K562 (cell line): ENCODE measurements at regions not wholly inside any gene's neighbourhood (a gene's known extent, or its start where the extent isn't known, plus 50 kb on each side); places are given as distances from the start of the nearest gene placed in this dataset.

Source experiments
- ATAC-seq: fragments of 200-7000 bp; cut with Tn5 transposase; 3 replicates; pipeline ENCODE4 v1.9.1; 2020; ENCODE audit warnings: moderate library complexity
- BruUV-seq: library from RNA; stranded (reverse); fragments of 400-500 nt; replicated peaks from 2 replicates; lab custom pipeline; 2021; lab: Mats Ljungman, UMichigan
- CTCF ChIA-PET: fragments of 300-600 bp; formaldehyde crosslinking; extraction: SDS; loops from one replicate; lab custom pipeline; 2021; ENCODE audit warnings: low intra/inter-chr PET ratio; lab: Yijun Ruan, JAX
- POLR2A ChIA-PET: fragments of 300-600, 350-650 bp; sonication (Branson Sonifier 250); formaldehyde crosslinking; extraction: SDS; loops from one replicate; lab custom pipeline; 2021; ENCODE audit warnings: antibody characterized with exemption, inconsistent platforms; lab: Yijun Ruan, JAX
- DNase-seq, 4 experiments: peaks; one replicate each; pipeline versions ENCODE4 v3.0.0 to v3.0.0-alpha.2; 2011 to 2018; ENCODE audit warnings: low spot score in 3 of 4, mixed read lengths in 3 of 4; ENCODE audit errors: extremely low read depth in 1 of 4
- FAIRE-seq: peaks from 2 replicates; lab custom pipeline; 2011; peaks lifted over from hg19 to GRCh38; lab: Jason Lieb, UNC
- H2AFZ ChIP-seq: 2 replicates; pipeline ENCODE4 v1.6.0; 2011; ENCODE audit warnings: low read depth, low read length, control low read depth, inconsistent platforms
- H3K27ac ChIP-seq: fragments of 200-600 bp; 3 replicates; pipeline ENCODE4 v1.8.0; 2011; ENCODE audit warnings: low read depth, mild to moderate bottlenecking, control low read depth, inconsistent platforms, low read length, moderate library complexity, mixed read lengths; ENCODE audit errors: extremely low read depth
- H3K27me3 ChIP-seq, 2 experiments: fragments of 300-600 bp in 1 of 2; 2 replicates in 1 of 2; 3 replicates in 1 of 2; pipeline versions ENCODE4 v1.6.0 to v1.8.0; 2011; ENCODE audit warnings: inconsistent platforms in 2 of 2, low read length in 2 of 2, mild to moderate bottlenecking in 1 of 2, mixed read lengths in 1 of 2, moderate library complexity in 1 of 2; ENCODE audit not compliant: control insufficient read depth in 2 of 2, insufficient read depth in 2 of 2
- H3K36me3 ChIP-seq: fragments of 300-600 bp; 3 replicates; pipeline ENCODE4 v1.8.0; 2011; ENCODE audit warnings: mild to moderate bottlenecking, low read length, inconsistent platforms; ENCODE audit not compliant: control insufficient read depth, insufficient read depth
- H3K4me1 ChIP-seq, 2 experiments: fragments of 200-600 bp in 1 of 2; replicated peaks in 1 of 2; 2 replicates in 1 of 2; 3 replicates in 1 of 2; pipeline versions ENCODE4 v1.5.1 to v1.8.0; 2011; ENCODE audit warnings: inconsistent platforms in 2 of 2, low read length in 2 of 2, mild to moderate bottlenecking in 1 of 2, mixed read lengths in 1 of 2, moderate library complexity in 1 of 2; ENCODE audit not compliant: control insufficient read depth in 2 of 2, insufficient read depth in 2 of 2
- H3K4me2 ChIP-seq: 2 replicates; pipeline ENCODE4 v1.6.1; 2011; ENCODE audit warnings: low read length, control low read depth, inconsistent platforms, mixed read lengths; ENCODE audit not compliant: insufficient read depth
- H3K4me3 ChIP-seq: fragments of 200-600 bp; sonication (generic), shearing (Covaris generic); 2 replicates; pipeline ENCODE4 v1.5.1; 2016; ENCODE audit warnings: control low read depth, inconsistent platforms
- H3K79me2 ChIP-seq: fragments of 200-600 bp; 3 replicates; pipeline ENCODE4 v1.8.0; 2011; ENCODE audit warnings: low read length, inconsistent platforms; ENCODE audit not compliant: control insufficient read depth, insufficient read depth
- H3K9ac ChIP-seq, 2 experiments: 2 replicates each; pipeline versions ENCODE4 v1.6.0 to v1.6.1; 2011; ENCODE audit warnings: low read depth in 2 of 2, low read length in 2 of 2, control low read depth in 1 of 2, inconsistent platforms in 1 of 2, mild to moderate bottlenecking in 1 of 2, mixed read lengths in 1 of 2; ENCODE audit not compliant: insufficient read depth in 1 of 2
- H3K9me1 ChIP-seq: one replicate; pipeline ENCODE4 v1.6.0; 2011; ENCODE audit warnings: inconsistent platforms, mild to moderate bottlenecking, low read length, moderate library complexity; ENCODE audit not compliant: control insufficient read depth, insufficient read depth
- H3K9me3 ChIP-seq: replicated peaks from 2 replicates; pipeline ENCODE4 v1.5.1; 2011; ENCODE audit warnings: low read depth, low read length, inconsistent platforms; ENCODE audit not compliant: control insufficient read depth, insufficient read depth
- H4K20me1 ChIP-seq: replicated peaks from 2 replicates; pipeline ENCODE4 v1.6.1; 2011; ENCODE audit warnings: low read length, inconsistent platforms, mixed read lengths; ENCODE audit not compliant: control insufficient read depth, insufficient read depth
- CBFB ChIP-seq: sonication (generic); formaldehyde crosslinking; IDR thresholded peaks from 2 replicates; pipeline ENCODE4 v1.4.0; 2020; ENCODE audit warnings: mild to moderate bottlenecking, missing genetic modification reagents
- CEBPG ChIP-seq, 3 experiments: fragments of 200-800 bp in 1 of 3; sonication (Bioruptor generic) in 1 of 3; sonication (generic) in 1 of 3; formaldehyde crosslinking in 1 of 3; IDR thresholded peaks in 2 of 3; conservative IDR thresholded peaks in 1 of 3; 2 replicates each; pipeline versions ENCODE4 v1.6.1 to v1.8.0; 2016 to 2022; ENCODE audit warnings: missing compliant biosample characterization in 2 of 3, missing genetic modification characterization in 2 of 3, mild to moderate bottlenecking in 1 of 3, missing genetic modification reagents in 1 of 3
- CHD2 ChIP-seq: IDR thresholded peaks from 2 replicates; pipeline ENCODE4 v1.6.1; 2011; ENCODE audit warnings: low read depth, low read length
- FIP1L1 ChIP-seq: fragments of 200-400 bp; formaldehyde crosslinking; IDR thresholded peaks from 2 replicates; pipeline ENCODE4 v1.6.1; 2018; ENCODE audit warnings: mild to moderate bottlenecking, low read depth, low read length; ENCODE audit not compliant: poor library complexity, severe bottlenecking
- FOXJ2 ChIP-seq: fragments of 200-800 bp; sonication (Bioruptor generic); IDR thresholded peaks from 2 replicates; pipeline ENCODE4 v1.6.1; 2016; ENCODE audit warnings: missing genetic modification characterization, missing compliant biosample characterization
- HDGF ChIP-seq: fragments of 450-650 bp; IDR thresholded peaks from 2 replicates; pipeline ENCODE4 v1.6.1; 2016
- HLTF ChIP-seq: fragments of 450-650 bp; IDR thresholded peaks from 2 replicates; pipeline ENCODE4 v1.6.1; 2016
- KAT7 ChIP-seq: sonication (generic); formaldehyde crosslinking; IDR thresholded peaks from 2 replicates; pipeline ENCODE4 v1.8.0; 2022; ENCODE audit warnings: missing genetic modification reagents, mild to moderate bottlenecking, borderline replicate concordance
- MEF2D ChIP-seq: conservative IDR thresholded peaks from 2 replicates; pipeline ENCODE4 v1.6.1; 2016; ENCODE audit warnings: low read depth, missing genetic modification characterization, missing compliant biosample characterization
- MYNN ChIP-seq, 2 experiments: sonication (generic); formaldehyde crosslinking in 1 of 2; IDR thresholded peaks; 2 replicates each; pipeline versions ENCODE4 v1.5.0 to v1.6.1; 2016 to 2020; ENCODE audit warnings: antibody characterized with exemption in 1 of 2, missing genetic modification reagents in 1 of 2
- NFE2 ChIP-seq: IDR thresholded peaks from 2 replicates; pipeline ENCODE4 v1.6.1; 2014; ENCODE audit warnings: antibody characterized with exemption, low read depth
- ZNF316 ChIP-seq: fragments of 450-650 bp; IDR thresholded peaks from 2 replicates; pipeline ENCODE4 v1.6.1; 2016
- ZNF699 ChIP-seq: fragments of 250-450 bp; sonication (Bioruptor Pico); IDR thresholded peaks from 2 replicates; pipeline ENCODE4 v1.8.0; 2021; ENCODE audit warnings: mild to moderate bottlenecking, moderate library complexity; ENCODE audit not compliant: insufficient replicate concordance
- WGBS: fragments of 100-300 bp; shearing (Covaris generic); methylation state at CpG from one replicate; pipeline ENCODE4 v1.1.6; 2016; ENCODE audit warnings: low coverage, mixed read lengths; ENCODE audit not compliant: insufficient coverage; ENCODE audit errors: missing lambda C conversion rate; 5-methylcytosine and 5-hydroxymethylcytosine counted together
- in situ Hi-C: fragments of 300-500 bp; cut with MboI; formaldehyde crosslinking; loops from 4 replicates; pipeline ENCODE4 v1.15.0; 2018; ENCODE audit warnings: inconsistent platforms, mixed read lengths
- intact Hi-C: fragments of 100-400 bp; cut with micrococcal nuclease; formaldehyde crosslinking; loops from 2 replicates; pipeline ENCODE4 v1.14.2; 2022
- TF ChIP-seq, protein P1 (sequence below): fragments of 250-450 bp; sonication (Bioruptor Pico); IDR thresholded peaks from 2 replicates; pipeline ENCODE4 v1.8.0; 2021; ENCODE audit warnings: moderate library complexity, mild to moderate bottlenecking, inconsistent platforms

GRCh38 chr2:111219285-111219684 is 98.6 kb downstream of the BCL2L11 start:
- in situ Hi-C loops: no loop called here
- no peak overlapping the region for H2AFZ ChIP-seq
- POLR2A ChIA-PET: no interaction called here
- no peaks in the 10 kb centered on the region for H4K20me1 ChIP-seq
- H3K27me3 ChIP-seq: no peaks in the 10 kb centered on the region
- H3K4me2 ChIP-seq: no peak overlapping the region
- TF ChIP-seq ZNF316 (0 out of 2 replicates have a peak, but pooled peaks have one; percentile 14), NFE2 (0 out of 2 replicates have a peak, but pooled peaks have one; percentile 32), CHD2 (no peak), CEBPG (CRISPR knock-in tag; IDR thresholded peaks at IDR 0.05) (no peak), CEBPG (tag; conservative IDR thresholded peaks at IDR 0.05 in 1 of 2, IDR thresholded peaks at IDR 0.05 in 1 of 2) (no peak)
- TF ChIP-seq, all 486 proteins: peak for 2
- H3K4me3 ChIP-seq: no peak overlapping the region
- no peak for DNase-seq
- ATAC-seq: no peak
- H3K36me3 ChIP-seq: no peaks in the 10 kb centered on the region; the same call in 2 of the 3 replicates
- no peaks in the 10 kb centered on the region; a peak in 1 of 5 replicates for H3K4me1 ChIP-seq
- CTCF ChIA-PET: no interaction called here
- peaks cover 4% of the 10 kb centered on the region for H3K9me3 ChIP-seq
- no peak overlapping the region for H3K27ac ChIP-seq
- no peak for FAIRE-seq
- H3K79me2 ChIP-seq: no peaks in the 10 kb centered on the region
- intact Hi-C loops: no loop called here
- no TSS peak for BruUV-seq
- no peak overlapping the region for H3K9ac ChIP-seq
- 70% methylated on average over 6 of the region's 6 CpGs for WGBS
- H3K9me1 ChIP-seq: no peaks in the 10 kb centered on the region

- Histone ChIP-seq H3K4me2 (no peak overlapping the region), H3K27me3 (no peaks in the 10 kb centered on the region), H3K4me1 (no peaks in the 10 kb centered on the region; a peak in 1 of 5 replicates), H3K9ac (no peak overlapping the region), H3K79me2 (no peaks in the 10 kb centered on the region), H4K20me1 (no peaks in the 10 kb centered on the region), H3K27ac (no peak overlapping the region), H3K4me3 (no peak overlapping the region), H3K36me3 (no peaks in the 10 kb centered on the region; the same call in 2 of the 3 replicates), H3K9me3 (peaks cover 3% of the 10 kb centered on the region), H2AFZ (no peak overlapping the region), H3K9me1 (no peaks in the 10 kb centered on the region)
- intact Hi-C loops: no loop called here
- FAIRE-seq: no peak
- no peak for ATAC-seq
- WGBS: 76% methylated on average over 5 of the region's 5 CpGs
- ChIA-PET CTCF (no interaction called here), POLR2A (interaction anchor here (0.9 kb wide), 1 partner anchor 23 kb away, joined by 4 read pairs; no protein-coding TSS in a partner anchor)
- in situ Hi-C loops: no loop called here
- DNase-seq: no peak
- BruUV-seq: no TSS peak
- no peak for TF ChIP-seq CBFB
- TF ChIP-seq HLTF: no peak
- no peak for TF ChIP-seq KAT7 (CRISPR knock-in tag)
- TF ChIP-seq ZNF699 (CRISPR knock-in tag): no peak
- TF ChIP-seq MEF2D: no peak
- no peak for TF ChIP-seq MYNN (IDR thresholded peaks at IDR 0.05)
- no peak for TF ChIP-seq MYNN (CRISPR knock-in tag; IDR thresholded peaks at IDR 0.05)
- no peak for TF ChIP-seq FOXJ2 (tag)
- TF ChIP-seq HDGF: no peak
- no peak for TF ChIP-seq FIP1L1
- TF ChIP-seq, protein P1, sequence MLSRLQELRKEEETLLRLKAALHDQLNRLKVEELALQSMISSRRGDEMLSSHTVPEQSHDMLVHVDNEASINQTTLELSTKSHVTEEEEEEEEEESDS (CRISPR knock-in tag): no peak
These were observed 99.2 kb downstream of the BCL2L11 start for GRCh38 chr2:111219734-111220505.
